ENCODE measurements at regions not wholly inside any gene's neighbourhood (a gene's known extent, or its start where the extent isn't known, plus 50 kb on each side); places are given as distances from the start of the nearest gene placed in this dataset.

- Histone ChIP-seq H3K36me3 (no peaks in the 10 kb centered on the region), H2AFZ (replicated peaks) (no peak overlapping the region), H3K79me2 (ENCODE audit: low read depth) (no peaks in the 10 kb centered on the region), H3K9ac (no peak overlapping the region), H3K27ac (no peak overlapping the region), H3K4me2 (no peak overlapping the region), H3F3A (ENCODE audit: low read depth) (no peaks in the 10 kb centered on the region), H3K4me1 (peaks cover 15% of the 10 kb centered on the region), H3K27me3 (no peaks in the 10 kb centered on the region), H4K20me1 (ENCODE audit: low read depth) (no peaks in the 10 kb centered on the region), H3K9me3 (ENCODE audit: low read depth) (no peaks in the 10 kb centered on the region), H3K4me3 (no peak overlapping the region)
- no peak overlapping the region for H3K27ac Mint-ChIP-seq
- H3K4me3 Mint-ChIP-seq, result no peak overlapping the region
- no peak for DNase-seq (ENCODE audit: low spot score)
- TF ChIP-seq EZH2 (IDR thresholded peaks at IDR 0.05) (no peak), EZH2phosphoT487 (IDR thresholded peaks at IDR 0.05) (no peak)
- TF ChIP-seq, protein P1, sequence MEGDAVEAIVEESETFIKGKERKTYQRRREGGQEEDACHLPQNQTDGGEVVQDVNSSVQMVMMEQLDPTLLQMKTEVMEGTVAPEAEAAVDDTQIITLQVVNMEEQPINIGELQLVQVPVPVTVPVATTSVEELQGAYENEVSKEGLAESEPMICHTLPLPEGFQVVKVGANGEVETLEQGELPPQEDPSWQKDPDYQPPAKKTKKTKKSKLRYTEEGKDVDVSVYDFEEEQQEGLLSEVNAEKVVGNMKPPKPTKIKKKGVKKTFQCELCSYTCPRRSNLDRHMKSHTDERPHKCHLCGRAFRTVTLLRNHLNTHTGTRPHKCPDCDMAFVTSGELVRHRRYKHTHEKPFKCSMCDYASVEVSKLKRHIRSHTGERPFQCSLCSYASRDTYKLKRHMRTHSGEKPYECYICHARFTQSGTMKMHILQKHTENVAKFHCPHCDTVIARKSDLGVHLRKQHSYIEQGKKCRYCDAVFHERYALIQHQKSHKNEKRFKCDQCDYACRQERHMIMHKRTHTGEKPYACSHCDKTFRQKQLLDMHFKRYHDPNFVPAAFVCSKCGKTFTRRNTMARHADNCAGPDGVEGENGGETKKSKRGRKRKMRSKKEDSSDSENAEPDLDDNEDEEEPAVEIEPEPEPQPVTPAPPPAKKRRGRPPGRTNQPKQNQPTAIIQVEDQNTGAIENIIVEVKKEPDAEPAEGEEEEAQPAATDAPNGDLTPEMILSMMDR (IDR thresholded peaks at IDR 0.05), result no peak
- no peaks in the 10 kb centered on the region for H3K9me3 Mint-ChIP-seq
- peaks cover 6% of the 10 kb centered on the region for H3K27me3 Mint-ChIP-seq (ENCODE audit: insufficient read depth, low read depth)
- peaks cover 8% of the 10 kb centered on the region for H3K4me1 Mint-ChIP-seq
- no peaks in the 10 kb centered on the region for H3K36me3 Mint-ChIP-seq
Measured at GRCh38 chr20:12074111-12074655, 156.5 kb downstream of the BTBD3 start.

GRCh38 chr20:12076200-12076599, 158.5 kb downstream of the BTBD3 start:
- Histone ChIP-seq H3K4me2 (no peak overlapping the region), H3K9me3 (ENCODE audit: low read depth) (no peaks in the 10 kb centered on the region), H3K27me3 (no peaks in the 10 kb centered on the region), H4K20me1 (ENCODE audit: low read depth) (no peaks in the 10 kb centered on the region), H2AFZ (replicated peaks) (no peak overlapping the region), H3K4me1 (peaks cover 12% of the 10 kb centered on the region), H3K4me3 (no peak overlapping the region), H3K27ac (no peak overlapping the region), H3K79me2 (ENCODE audit: low read depth) (no peaks in the 10 kb centered on the region), H3K36me3 (no peaks in the 10 kb centered on the region), H3K9ac (no peak overlapping the region), H3F3A (ENCODE audit: low read depth) (no peaks in the 10 kb centered on the region)
- no peak overlapping the region for H3K4me3 Mint-ChIP-seq
- no peaks in the 10 kb centered on the region for H3K9me3 Mint-ChIP-seq
- no peaks in the 10 kb centered on the region for H3K36me3 Mint-ChIP-seq
- DNase-seq (ENCODE audit: low spot score), result no peak
- H3K4me1 Mint-ChIP-seq, result peaks cover 6% of the 10 kb centered on the region
- no peak overlapping the region for H3K27ac Mint-ChIP-seq
- peaks cover 6% of the 10 kb centered on the region for H3K27me3 Mint-ChIP-seq (ENCODE audit: insufficient read depth, low read depth)
- no peak for TF ChIP-seq EZH2 (IDR thresholded peaks at IDR 0.05)
- TF ChIP-seq, protein P1 (IDR thresholded peaks at IDR 0.05), result no peak
- TF ChIP-seq EZH2phosphoT487 (IDR thresholded peaks at IDR 0.05), result no peak

GRCh38 chr20:12077875-12078274, 160.2 kb downstream of the BTBD3 start:
- H3K4me1 Mint-ChIP-seq, result peaks cover 6% of the 10 kb centered on the region
- peak overlapping the region; percentile 17 for H3K4me2 ChIP-seq
- no peaks in the 10 kb centered on the region for H4K20me1 ChIP-seq (ENCODE audit: low read depth)
- no peaks in the 10 kb centered on the region for H3K27me3 ChIP-seq
- peaks cover 12% of the 10 kb centered on the region for H3K4me1 ChIP-seq
- no peaks in the 10 kb centered on the region for H3F3A ChIP-seq (ENCODE audit: low read depth)
- no peaks in the 10 kb centered on the region for H3K36me3 Mint-ChIP-seq
- H3K27ac ChIP-seq, result no peak overlapping the region
- no peak overlapping the region for H3K4me3 Mint-ChIP-seq
- no peaks in the 10 kb centered on the region for H3K9me3 Mint-ChIP-seq
- no peak overlapping the region for H3K4me3 ChIP-seq
- H3K79me2 ChIP-seq (ENCODE audit: low read depth), result no peaks in the 10 kb centered on the region
- H3K27me3 Mint-ChIP-seq (ENCODE audit: insufficient read depth, low read depth), result peaks cover 4% of the 10 kb centered on the region
- peak overlapping the region; percentile 59 for H2AFZ ChIP-seq (replicated peaks)
- no peak overlapping the region for H3K9ac ChIP-seq
- no peak for DNase-seq (ENCODE audit: low spot score)
- TF ChIP-seq EZH2 (IDR thresholded peaks at IDR 0.05) (no peak), EZH2phosphoT487 (IDR thresholded peaks at IDR 0.05) (no peak)
- TF ChIP-seq, protein P1 (IDR thresholded peaks at IDR 0.05), result no peak
- no peaks in the 10 kb centered on the region for H3K36me3 ChIP-seq
- no peaks in the 10 kb centered on the region for H3K9me3 ChIP-seq (ENCODE audit: low read depth)
- H3K27ac Mint-ChIP-seq, result no peak overlapping the region
